K562 (cell line): ENCODE measurements at regions not wholly inside any gene's neighbourhood (a gene's known extent, or its start where the extent isn't known, plus 50 kb on each side); places are given as distances from the start of the nearest gene placed in this dataset.

Source experiments
- ATAC-seq: fragments of 200-7000 bp; cut with Tn5 transposase; 3 replicates; pipeline ENCODE4 v1.9.1; 2020; ENCODE audit warnings: moderate library complexity
- BruUV-seq: library from RNA; stranded (reverse); fragments of 400-500 nt; replicated peaks from 2 replicates; lab custom pipeline; 2021; lab: Mats Ljungman, UMichigan
- CTCF ChIA-PET: fragments of 300-600 bp; formaldehyde crosslinking; extraction: SDS; loops from one replicate; lab custom pipeline; 2021; ENCODE audit warnings: low intra/inter-chr PET ratio; lab: Yijun Ruan, JAX
- POLR2A ChIA-PET: fragments of 300-600, 350-650 bp; sonication (Branson Sonifier 250); formaldehyde crosslinking; extraction: SDS; loops from one replicate; lab custom pipeline; 2021; ENCODE audit warnings: antibody characterized with exemption, inconsistent platforms; lab: Yijun Ruan, JAX
- DNase-seq, 4 experiments: peaks; one replicate each; pipeline versions ENCODE4 v3.0.0 to v3.0.0-alpha.2; 2011 to 2018; ENCODE audit warnings: low spot score in 3 of 4, mixed read lengths in 3 of 4; ENCODE audit errors: extremely low read depth in 1 of 4
- FAIRE-seq: peaks from 2 replicates; lab custom pipeline; 2011; peaks lifted over from hg19 to GRCh38; lab: Jason Lieb, UNC
- H2AFZ ChIP-seq: 2 replicates; pipeline ENCODE4 v1.6.0; 2011; ENCODE audit warnings: low read depth, low read length, control low read depth, inconsistent platforms
- H3K27ac ChIP-seq: fragments of 200-600 bp; 3 replicates; pipeline ENCODE4 v1.8.0; 2011; ENCODE audit warnings: low read depth, mild to moderate bottlenecking, control low read depth, inconsistent platforms, low read length, moderate library complexity, mixed read lengths; ENCODE audit errors: extremely low read depth
- H3K27me3 ChIP-seq, 2 experiments: fragments of 300-600 bp in 1 of 2; 2 replicates in 1 of 2; 3 replicates in 1 of 2; pipeline versions ENCODE4 v1.6.0 to v1.8.0; 2011; ENCODE audit warnings: inconsistent platforms in 2 of 2, low read length in 2 of 2, mild to moderate bottlenecking in 1 of 2, mixed read lengths in 1 of 2, moderate library complexity in 1 of 2; ENCODE audit not compliant: control insufficient read depth in 2 of 2, insufficient read depth in 2 of 2
- H3K36me3 ChIP-seq: fragments of 300-600 bp; 3 replicates; pipeline ENCODE4 v1.8.0; 2011; ENCODE audit warnings: mild to moderate bottlenecking, low read length, inconsistent platforms; ENCODE audit not compliant: control insufficient read depth, insufficient read depth
- H3K4me1 ChIP-seq, 2 experiments: fragments of 200-600 bp in 1 of 2; replicated peaks in 1 of 2; 2 replicates in 1 of 2; 3 replicates in 1 of 2; pipeline versions ENCODE4 v1.5.1 to v1.8.0; 2011; ENCODE audit warnings: inconsistent platforms in 2 of 2, low read length in 2 of 2, mild to moderate bottlenecking in 1 of 2, mixed read lengths in 1 of 2, moderate library complexity in 1 of 2; ENCODE audit not compliant: control insufficient read depth in 2 of 2, insufficient read depth in 2 of 2
- H3K4me2 ChIP-seq: 2 replicates; pipeline ENCODE4 v1.6.1; 2011; ENCODE audit warnings: low read length, control low read depth, inconsistent platforms, mixed read lengths; ENCODE audit not compliant: insufficient read depth
- H3K4me3 ChIP-seq: fragments of 200-600 bp; sonication (generic), shearing (Covaris generic); 2 replicates; pipeline ENCODE4 v1.5.1; 2016; ENCODE audit warnings: control low read depth, inconsistent platforms
- H3K79me2 ChIP-seq: fragments of 200-600 bp; 3 replicates; pipeline ENCODE4 v1.8.0; 2011; ENCODE audit warnings: low read length, inconsistent platforms; ENCODE audit not compliant: control insufficient read depth, insufficient read depth
- H3K9ac ChIP-seq, 2 experiments: 2 replicates each; pipeline versions ENCODE4 v1.6.0 to v1.6.1; 2011; ENCODE audit warnings: low read depth in 2 of 2, low read length in 2 of 2, control low read depth in 1 of 2, inconsistent platforms in 1 of 2, mild to moderate bottlenecking in 1 of 2, mixed read lengths in 1 of 2; ENCODE audit not compliant: insufficient read depth in 1 of 2
- H3K9me1 ChIP-seq: one replicate; pipeline ENCODE4 v1.6.0; 2011; ENCODE audit warnings: inconsistent platforms, mild to moderate bottlenecking, low read length, moderate library complexity; ENCODE audit not compliant: control insufficient read depth, insufficient read depth
- H3K9me3 ChIP-seq: replicated peaks from 2 replicates; pipeline ENCODE4 v1.5.1; 2011; ENCODE audit warnings: low read depth, low read length, inconsistent platforms; ENCODE audit not compliant: control insufficient read depth, insufficient read depth
- H4K20me1 ChIP-seq: replicated peaks from 2 replicates; pipeline ENCODE4 v1.6.1; 2011; ENCODE audit warnings: low read length, inconsistent platforms, mixed read lengths; ENCODE audit not compliant: control insufficient read depth, insufficient read depth
- FOSL1 ChIP-seq: fragments of 200-800 bp; sonication (Bioruptor generic); conservative IDR thresholded peaks from 2 replicates; pipeline ENCODE4 v1.6.1; 2016; ENCODE audit warnings: missing genetic modification characterization, missing compliant biosample characterization
- HBP1 ChIP-seq: fragments of 450-650 bp; formaldehyde crosslinking; IDR thresholded peaks from 2 replicates; pipeline ENCODE4 v1.4.0; 2022; ENCODE audit warnings: missing genetic modification characterization
- PHB ChIP-seq: fragments of 250-450 bp; sonication (Bioruptor Pico); IDR thresholded peaks from 2 replicates; pipeline ENCODE4 v1.5.0; 2021
- SOX6 ChIP-seq: fragments of 450-650 bp; IDR thresholded peaks from 2 replicates; pipeline ENCODE4 v1.6.1; 2014; ENCODE audit warnings: mild to moderate bottlenecking
- SP2 ChIP-seq: IDR thresholded peaks from 2 replicates; pipeline ENCODE4 v1.6.1; 2011; ENCODE audit warnings: mild to moderate bottlenecking, low read depth, low read length, moderate library complexity; ENCODE audit not compliant: poor library complexity, severe bottlenecking; ENCODE audit errors: extremely low read depth
- SRSF3 ChIP-seq: fragments of 200-400 bp; formaldehyde crosslinking; IDR thresholded peaks from 2 replicates; pipeline ENCODE4 v1.6.1; 2016; ENCODE audit warnings: mild to moderate bottlenecking, low read length, moderate library complexity; ENCODE audit not compliant: insufficient read depth
- WGBS: fragments of 100-300 bp; shearing (Covaris generic); methylation state at CpG from one replicate; pipeline ENCODE4 v1.1.6; 2016; ENCODE audit warnings: low coverage, mixed read lengths; ENCODE audit not compliant: insufficient coverage; ENCODE audit errors: missing lambda C conversion rate; 5-methylcytosine and 5-hydroxymethylcytosine counted together
- in situ Hi-C: fragments of 300-500 bp; cut with MboI; formaldehyde crosslinking; loops from 4 replicates; pipeline ENCODE4 v1.15.0; 2018; ENCODE audit warnings: inconsistent platforms, mixed read lengths
- intact Hi-C: fragments of 100-400 bp; cut with micrococcal nuclease; formaldehyde crosslinking; loops from 2 replicates; pipeline ENCODE4 v1.14.2; 2022

DNA sequence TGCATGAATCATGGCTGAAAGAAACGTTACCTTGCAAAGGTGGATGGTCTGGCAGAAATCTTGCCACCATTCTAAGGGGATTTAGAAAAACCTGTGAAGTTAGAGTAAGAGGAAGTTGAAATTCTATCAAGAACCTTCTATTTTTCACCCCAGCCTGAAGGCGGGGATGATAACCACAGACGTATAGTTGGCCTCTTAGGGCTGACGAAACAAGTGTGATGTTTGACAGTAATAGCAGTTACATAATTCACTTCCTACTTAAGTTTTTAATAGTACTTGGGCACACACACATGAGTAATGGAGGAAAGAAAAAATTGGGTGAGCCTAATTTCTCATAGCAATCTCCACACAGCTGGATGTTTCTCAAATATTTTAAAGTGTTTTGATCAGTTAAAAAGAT, 336.6 kb upstream of the SALL3 start:
- H3K9me3 ChIP-seq, result no peaks in the 10 kb centered on the region
- TF ChIP-seq PHB (CRISPR knock-in tag) (no peak), HBP1 (no peak), SOX6 (no peak), SP2 (no peak), FOSL1 (tag) (no peak), SRSF3 (no peak)
- no peak overlapping the region for H3K27ac ChIP-seq
- no peak overlapping the region for H3K4me2 ChIP-seq
- no peak overlapping the region for H3K4me3 ChIP-seq
- no peak for FAIRE-seq
- H3K36me3 ChIP-seq, result no peaks in the 10 kb centered on the region
- H3K79me2 ChIP-seq, result no peaks in the 10 kb centered on the region
- peaks cover 0 to 23% of the 10 kb centered on the region in 2 experiments; a peak in 2 of 5 replicates for H3K27me3 ChIP-seq
- ChIA-PET CTCF (no interaction called here), POLR2A (no interaction called here)
- H2AFZ ChIP-seq, result no peak overlapping the region
- no peak for DNase-seq
- intact Hi-C loops, result no loop called here
- H3K9me1 ChIP-seq, result no peaks in the 10 kb centered on the region
- no peaks in the 10 kb centered on the region for H3K4me1 ChIP-seq
- ATAC-seq, result no peak
- no peaks in the 10 kb centered on the region for H4K20me1 ChIP-seq
- in situ Hi-C loops, result no loop called here
- H3K9ac ChIP-seq, result no peak overlapping the region
- 0% methylated on average over 4 of the region's 4 CpGs for WGBS
- BruUV-seq, result no TSS peak
